Left ventricle myocardium inferior (tissue), 1 donor: ENCODE measurements at regions not wholly inside any gene's neighbourhood (a gene's known extent, or its start where the extent isn't known, plus 50 kb on each side); places are given as distances from the start of the nearest gene placed in this dataset.

Experiments used
- DNase-seq: peaks from one replicate; pipeline ENCODE4 v3.0.0-alpha.2; 2020
- H3K27ac ChIP-seq: fragments of 200-600 bp; replicated peaks from 2 replicates; pipeline ENCODE4 v1.8.0; 2021
- H3K27me3 ChIP-seq: fragments of 200-600 bp; 2 replicates; pipeline ENCODE4 v1.8.0; 2021; ENCODE audit warnings: low read depth
- H3K36me3 ChIP-seq: fragments of 200-600 bp; 2 replicates; pipeline ENCODE4 v1.8.0; 2021
- H3K4me1 ChIP-seq: fragments of 200-600 bp; 2 replicates; pipeline ENCODE4 v1.8.0; 2021
- H3K4me3 ChIP-seq: fragments of 200-600 bp; 2 replicates; pipeline ENCODE4 v1.8.0; 2021; ENCODE audit warnings: mild to moderate bottlenecking, moderate library complexity
- H3K9me3 ChIP-seq: fragments of 200-600 bp; replicated peaks from 2 replicates; pipeline ENCODE4 v1.8.0; 2021
- intact Hi-C: fragments of 100-400 bp; cut with micrococcal nuclease; formaldehyde crosslinking; loops from one replicate; pipeline ENCODE4 v1.11.0; 2022
- TF ChIP-seq, protein P1 (sequence below): fragments of 200-600 bp; IDR thresholded peaks from 2 replicates; pipeline ENCODE4 v1.8.0; 2021; ENCODE audit warnings: antibody characterized with exemption, mild to moderate bottlenecking, borderline replicate concordance
- donor health status: DM: no; HTN: yes; CAD: no; lungs with severe emphysema.

DNA sequence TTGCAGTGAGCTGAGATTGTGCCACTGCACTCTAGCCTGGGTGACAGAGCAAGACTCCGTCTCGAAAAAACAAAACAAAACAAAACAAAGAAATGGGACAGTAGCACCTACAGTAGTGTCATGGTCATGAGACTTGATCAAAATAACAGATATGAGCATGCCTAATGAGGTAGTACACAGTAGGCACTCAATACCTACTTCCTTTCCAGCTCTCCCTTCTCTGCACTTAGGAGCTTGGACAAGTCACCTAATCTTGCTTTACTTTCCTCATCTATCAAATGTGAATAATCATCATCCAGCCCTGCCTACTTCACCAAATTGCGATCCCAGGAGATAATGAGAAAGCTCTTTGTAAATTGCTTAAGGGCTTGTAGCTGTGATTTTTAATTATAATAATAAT is 55.4 kb upstream of the EPB41L1 start:
- peaks cover 26% of the 10 kb centered on the region for H3K4me1 ChIP-seq
- H3K4me3 ChIP-seq, result no peak overlapping the region
- H3K27me3 ChIP-seq, result no peaks in the 10 kb centered on the region
- intact Hi-C loops, result no loop called here
- H3K36me3 ChIP-seq, result no peaks in the 10 kb centered on the region
- TF ChIP-seq, protein P1, sequence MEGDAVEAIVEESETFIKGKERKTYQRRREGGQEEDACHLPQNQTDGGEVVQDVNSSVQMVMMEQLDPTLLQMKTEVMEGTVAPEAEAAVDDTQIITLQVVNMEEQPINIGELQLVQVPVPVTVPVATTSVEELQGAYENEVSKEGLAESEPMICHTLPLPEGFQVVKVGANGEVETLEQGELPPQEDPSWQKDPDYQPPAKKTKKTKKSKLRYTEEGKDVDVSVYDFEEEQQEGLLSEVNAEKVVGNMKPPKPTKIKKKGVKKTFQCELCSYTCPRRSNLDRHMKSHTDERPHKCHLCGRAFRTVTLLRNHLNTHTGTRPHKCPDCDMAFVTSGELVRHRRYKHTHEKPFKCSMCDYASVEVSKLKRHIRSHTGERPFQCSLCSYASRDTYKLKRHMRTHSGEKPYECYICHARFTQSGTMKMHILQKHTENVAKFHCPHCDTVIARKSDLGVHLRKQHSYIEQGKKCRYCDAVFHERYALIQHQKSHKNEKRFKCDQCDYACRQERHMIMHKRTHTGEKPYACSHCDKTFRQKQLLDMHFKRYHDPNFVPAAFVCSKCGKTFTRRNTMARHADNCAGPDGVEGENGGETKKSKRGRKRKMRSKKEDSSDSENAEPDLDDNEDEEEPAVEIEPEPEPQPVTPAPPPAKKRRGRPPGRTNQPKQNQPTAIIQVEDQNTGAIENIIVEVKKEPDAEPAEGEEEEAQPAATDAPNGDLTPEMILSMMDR, result no peak
- no peak for DNase-seq
- H3K9me3 ChIP-seq, result no peaks in the 10 kb centered on the region
- no peak overlapping the region for H3K27ac ChIP-seq

DNA sequence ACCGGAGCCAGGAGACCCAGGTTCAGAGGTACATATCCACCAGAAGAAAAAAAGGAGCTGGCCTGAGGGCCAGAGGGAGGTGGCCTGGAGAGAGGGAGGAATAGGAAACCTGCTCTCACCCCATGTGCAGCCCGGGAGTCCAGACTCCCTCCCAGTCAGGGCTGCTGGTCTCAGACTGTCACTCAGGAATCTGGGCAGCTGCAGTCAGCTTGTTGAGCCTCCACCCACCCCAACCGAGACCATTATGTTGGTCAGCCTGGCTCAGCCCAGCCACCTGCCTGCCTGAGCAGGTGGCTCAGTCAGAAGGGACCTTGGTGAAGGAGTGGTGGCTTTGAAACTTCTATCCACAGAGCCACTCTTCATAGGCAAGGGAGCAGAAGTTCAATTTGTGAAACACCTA is 53.3 kb upstream of the EPB41L1 start:
- H3K4me3 ChIP-seq, result no peak overlapping the region
- no peaks in the 10 kb centered on the region for H3K9me3 ChIP-seq
- TF ChIP-seq, protein P1, result no peak
- intact Hi-C loops, result no loop called here
- H3K27ac ChIP-seq, result no peak overlapping the region
- peaks cover 29% of the 10 kb centered on the region for H3K4me1 ChIP-seq
- no peaks in the 10 kb centered on the region for H3K36me3 ChIP-seq
- DNase-seq, result no peak
- no peaks in the 10 kb centered on the region for H3K27me3 ChIP-seq

- TF ChIP-seq, protein P1, result no peak
- no peak overlapping the region for H3K27ac ChIP-seq
- no peaks in the 10 kb centered on the region for H3K9me3 ChIP-seq
- H3K4me3 ChIP-seq, result no peak overlapping the region
- DNase-seq, result no peak
- no peaks in the 10 kb centered on the region for H3K36me3 ChIP-seq
- intact Hi-C loops, result no loop called here
- peaks cover 28% of the 10 kb centered on the region for H3K4me1 ChIP-seq
- H3K27me3 ChIP-seq, result no peaks in the 10 kb centered on the region
These were observed 52.2 kb upstream of the EPB41L1 start for GRCh38 chr20:36102306-36102705.

- peaks cover 21% of the 10 kb centered on the region for H3K4me1 ChIP-seq
- H3K36me3 ChIP-seq, result no peaks in the 10 kb centered on the region
- TF ChIP-seq, protein P1, result no peak
- DNase-seq, result no peak
- H3K9me3 ChIP-seq, result no peaks in the 10 kb centered on the region
- intact Hi-C loops, result no loop called here
- no peak overlapping the region for H3K27ac ChIP-seq
- no peaks in the 10 kb centered on the region for H3K27me3 ChIP-seq
- no peak overlapping the region for H3K4me3 ChIP-seq
These were observed 51.5 kb upstream of the EPB41L1 start for GRCh38 chr20:36102809-36103596.

DNA sequence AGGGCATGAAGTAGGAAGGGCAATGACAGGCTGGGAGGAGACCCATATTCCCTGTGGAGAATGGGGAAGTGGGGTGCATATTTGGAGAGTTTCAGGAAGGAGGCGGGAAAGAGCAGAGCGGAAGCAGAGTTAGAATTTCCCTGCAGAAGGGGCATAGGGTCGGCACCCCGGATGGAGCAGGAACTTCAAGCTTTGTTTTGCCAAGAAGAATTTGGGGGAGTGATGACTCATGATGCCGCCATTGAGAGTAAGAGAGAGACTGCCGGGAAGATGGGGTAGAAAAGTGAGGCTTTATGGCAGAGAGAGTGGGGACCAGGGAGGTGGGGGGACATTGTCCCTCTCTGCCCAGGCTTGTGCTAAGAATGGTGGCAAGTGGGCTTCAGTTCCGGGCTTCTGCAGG is 50.3 kb upstream of the EPB41L1 start:
- Histone ChIP-seq H3K4me3 (no peak overlapping the region), H3K27ac (no peak overlapping the region), H3K4me1 (peaks cover 15% of the 10 kb centered on the region), H3K27me3 (no peaks in the 10 kb centered on the region), H3K9me3 (no peaks in the 10 kb centered on the region), H3K36me3 (no peaks in the 10 kb centered on the region)
- no peak for DNase-seq
- intact Hi-C loops, result no loop called here
- TF ChIP-seq, protein P1, result no peak
